Progenitor cell of endocrine pancreas (in vitro differentiated cells): ENCODE measurements at regions not wholly inside any gene's neighbourhood (a gene's known extent, or its start where the extent isn't known, plus 50 kb on each side); places are given as distances from the start of the nearest gene placed in this dataset.

Source experiments
- DNase-seq: peaks from one replicate; pipeline ENCODE4 v3.0.0; 2021; ENCODE audit warnings: low spot score; ENCODE audit not compliant: unreplicated experiment
- H3K27ac Mint-ChIP-seq: 2 replicates; pipeline ENCODE4 v1.8.0; 2021; ENCODE audit warnings: mild to moderate bottlenecking, moderate library complexity, mixed read lengths
- H3K27me3 Mint-ChIP-seq: 2 replicates; pipeline ENCODE4 v1.8.0; 2021; ENCODE audit warnings: mixed read lengths
- H3K36me3 Mint-ChIP-seq: 2 replicates; pipeline ENCODE4 v1.8.0; 2022; ENCODE audit warnings: mixed read lengths; ENCODE audit not compliant: insufficient read depth
- H3K4me1 Mint-ChIP-seq: 2 replicates; pipeline ENCODE4 v1.8.0; 2021; ENCODE audit warnings: low read depth, mixed read lengths
- H3K4me3 Mint-ChIP-seq: 2 replicates; pipeline ENCODE4 v1.8.0; 2021; ENCODE audit warnings: low read depth, mild to moderate bottlenecking, moderate library complexity, mixed read lengths
- H3K9me3 Mint-ChIP-seq: 2 replicates; pipeline ENCODE4 v1.8.0; 2021; ENCODE audit warnings: low read depth, mixed read lengths
- CTCF ChIP-seq: fragments of 200-600 bp; sonication (generic); IDR thresholded peaks from one replicate; pipeline ENCODE4 v1.5.0; 2021; ENCODE audit warnings: antibody characterized with exemption, mild to moderate bottlenecking; ENCODE audit not compliant: unreplicated experiment

- no peak for TF ChIP-seq CTCF
- Mint-ChIP-seq H3K27ac (no peak overlapping the region), H3K4me1 (no peaks in the 10 kb centered on the region), H3K9me3 (no peaks in the 10 kb centered on the region), H3K36me3 (no peaks in the 10 kb centered on the region), H3K4me3 (no peak overlapping the region), H3K27me3 (no peaks in the 10 kb centered on the region)
- no peak for DNase-seq
These were observed 643.4 kb upstream of the NR2F2 start for GRCh38 chr15:95687061-95687460.

GRCh38 chr15:95687686-95688085 lies 642.8 kb upstream of the NR2F2 start:
- H3K9me3 Mint-ChIP-seq = peaks cover 4% of the 10 kb centered on the region
- no peak for DNase-seq

GRCh38 chr15:95690631-95691340 lies 639.7 kb upstream of the NR2F2 start:
- Mint-ChIP-seq H3K9me3 (peaks cover 23% of the 10 kb centered on the region), H3K27ac (no peak overlapping the region), H3K36me3 (peaks cover 2% of the 10 kb centered on the region), H3K4me1 (no peaks in the 10 kb centered on the region), H3K27me3 (no peaks in the 10 kb centered on the region), H3K4me3 (no peak overlapping the region)
- TF ChIP-seq CTCF = no peak
- no peak for DNase-seq

More at GRCh38 chr15:95687686-95688085, 642.8 kb upstream of the NR2F2 start:
- H3K27me3 Mint-ChIP-seq = no peaks in the 10 kb centered on the region
- no peak overlapping the region for H3K27ac Mint-ChIP-seq
- no peak for TF ChIP-seq CTCF
- H3K4me1 Mint-ChIP-seq = no peaks in the 10 kb centered on the region
- H3K4me3 Mint-ChIP-seq = no peak overlapping the region
- H3K36me3 Mint-ChIP-seq = no peaks in the 10 kb centered on the region

GRCh38 chr15:95693917-95694316 lies 636.6 kb upstream of the NR2F2 start:
- H3K36me3 Mint-ChIP-seq = peaks cover 2% of the 10 kb centered on the region
- H3K4me3 Mint-ChIP-seq = no peak overlapping the region
- DNase-seq = no peak
- no peak for TF ChIP-seq CTCF
- peaks cover 24% of the 10 kb centered on the region for H3K9me3 Mint-ChIP-seq
- H3K4me1 Mint-ChIP-seq = no peaks in the 10 kb centered on the region
- no peak overlapping the region for H3K27ac Mint-ChIP-seq
- no peaks in the 10 kb centered on the region for H3K27me3 Mint-ChIP-seq

GRCh38 chr15:95698230-95698629 lies 632.3 kb upstream of the NR2F2 start:
- H3K4me1 Mint-ChIP-seq = no peaks in the 10 kb centered on the region
- H3K36me3 Mint-ChIP-seq = peaks cover 11% of the 10 kb centered on the region
- H3K4me3 Mint-ChIP-seq = no peak overlapping the region
- no peak for TF ChIP-seq CTCF
- no peak for DNase-seq
- H3K27me3 Mint-ChIP-seq = no peaks in the 10 kb centered on the region
- no peak overlapping the region for H3K27ac Mint-ChIP-seq
- peaks cover 52% of the 10 kb centered on the region for H3K9me3 Mint-ChIP-seq
